GM18868 (cell line): ENCODE measurements at regions not wholly inside any gene's neighbourhood (a gene's known extent, or its start where the extent isn't known, plus 50 kb on each side); places are given as distances from the start of the nearest gene placed in this dataset.

Source experiments
- ATAC-seq: cut with Tn5 transposase; IDR thresholded peaks from one replicate; pipeline ENCODE4 v1.9.1; 2021; ENCODE audit warnings: mild to moderate bottlenecking, moderate library complexity; ENCODE audit not compliant: unreplicated experiment

- no peak for ATAC-seq
Measured at GRCh38 chr5:27341342-27341741, 303.0 kb upstream of the CDH9 start.

- no peak for ATAC-seq
Measured at GRCh38 chr5:27336817-27337216, 298.4 kb upstream of the CDH9 start.

GRCh38 chr5:27328480-27328879 lies 290.1 kb upstream of the CDH9 start:
- ATAC-seq = no peak

- no peak for ATAC-seq
Measured at GRCh38 chr5:27325513-27325912, 287.1 kb upstream of the CDH9 start.

GRCh38 chr5:27318701-27319100 lies 280.3 kb upstream of the CDH9 start:
- no peak for ATAC-seq

GRCh38 chr5:27316271-27316650 lies 277.9 kb upstream of the CDH9 start:
- ATAC-seq = peak; percentile 3

- ATAC-seq = peak; percentile 59
Measured at GRCh38 chr5:27315363-27316270, 277.2 kb upstream of the CDH9 start.

- ATAC-seq = no peak
Measured at GRCh38 chr5:27313549-27313948, 275.2 kb upstream of the CDH9 start.

- peak; percentile 30 for ATAC-seq
Measured at GRCh38 chr5:27312291-27312893, 274.0 kb upstream of the CDH9 start.

- no peak for ATAC-seq
Measured at GRCh38 chr5:27311544-27311943, 273.2 kb upstream of the CDH9 start.

GRCh38 chr5:27308153-27308552 lies 269.8 kb upstream of the CDH9 start:
- ATAC-seq = no peak

- no peak for ATAC-seq
Measured at GRCh38 chr5:27290172-27290571, 251.8 kb upstream of the CDH9 start.

GRCh38 chr5:27276119-27276518 lies 237.7 kb upstream of the CDH9 start:
- ATAC-seq = no peak

GRCh38 chr5:27275345-27275744 lies 237.0 kb upstream of the CDH9 start:
- ATAC-seq = no peak

GRCh38 chr5:27269766-27270165 lies 231.4 kb upstream of the CDH9 start:
- ATAC-seq = no peak

GRCh38 chr5:27267209-27267824 lies 228.9 kb upstream of the CDH9 start:
- ATAC-seq = no peak

GRCh38 chr5:27266184-27266583 lies 227.8 kb upstream of the CDH9 start:
- ATAC-seq = no peak

GRCh38 chr5:27257696-27258095 lies 219.3 kb upstream of the CDH9 start:
- no peak for ATAC-seq

- ATAC-seq = peak; percentile 90
Measured at GRCh38 chr5:27252911-27253310, 214.5 kb upstream of the CDH9 start.

- no peak for ATAC-seq
Measured at GRCh38 chr5:27242258-27242626, 203.9 kb upstream of the CDH9 start.

- ATAC-seq = no peak
Measured at GRCh38 chr5:27241564-27242257, 203.3 kb upstream of the CDH9 start.
